Testis (tissue), 2 donors: ENCODE measurements at regions not wholly inside any gene's neighbourhood (a gene's known extent, or its start where the extent isn't known, plus 50 kb on each side); places are given as distances from the start of the nearest gene placed in this dataset.

ENCODE experiments used
- POLR2A ChIP-seq: fragments of 450-650 bp; IDR thresholded peaks from one replicate; pipeline ENCODE4 v1.6.1; 2017; ENCODE audit warnings: antibody characterized with exemption, mild to moderate bottlenecking, moderate library complexity
- TF ChIP-seq, protein P1 (sequence below), 3 experiments: fragments of 450-650 bp in 2 of 3; fragments of 200-600 bp in 1 of 3; sonication (generic) in 1 of 3; IDR thresholded peaks; one replicate each; pipeline ENCODE4 v1.5.1; 2016 to 2019; ENCODE audit warnings: antibody characterized with exemption in 3 of 3, mild to moderate bottlenecking in 2 of 3, moderate library complexity in 1 of 3

DNA sequence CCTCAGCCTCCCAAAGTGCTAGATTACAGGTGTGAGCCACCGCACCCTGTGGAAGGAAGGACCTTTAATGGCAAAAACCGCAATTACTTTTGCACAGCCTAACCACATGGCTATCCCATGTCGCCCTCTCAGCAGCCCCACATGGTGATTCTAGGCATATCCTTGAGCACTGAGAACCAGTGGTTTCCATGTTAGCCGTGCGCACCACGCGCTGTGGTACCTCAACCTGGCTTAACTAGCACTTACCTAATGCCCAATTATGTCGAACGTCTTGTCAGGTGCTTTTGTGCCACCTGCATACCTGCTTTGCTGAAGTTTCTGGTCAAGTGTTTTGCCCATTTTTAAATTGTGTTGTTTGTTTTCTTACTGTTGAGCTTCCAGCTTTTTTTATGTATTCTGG is 697.9 kb downstream of the BRD1 start:
- TF ChIP-seq, protein P1, sequence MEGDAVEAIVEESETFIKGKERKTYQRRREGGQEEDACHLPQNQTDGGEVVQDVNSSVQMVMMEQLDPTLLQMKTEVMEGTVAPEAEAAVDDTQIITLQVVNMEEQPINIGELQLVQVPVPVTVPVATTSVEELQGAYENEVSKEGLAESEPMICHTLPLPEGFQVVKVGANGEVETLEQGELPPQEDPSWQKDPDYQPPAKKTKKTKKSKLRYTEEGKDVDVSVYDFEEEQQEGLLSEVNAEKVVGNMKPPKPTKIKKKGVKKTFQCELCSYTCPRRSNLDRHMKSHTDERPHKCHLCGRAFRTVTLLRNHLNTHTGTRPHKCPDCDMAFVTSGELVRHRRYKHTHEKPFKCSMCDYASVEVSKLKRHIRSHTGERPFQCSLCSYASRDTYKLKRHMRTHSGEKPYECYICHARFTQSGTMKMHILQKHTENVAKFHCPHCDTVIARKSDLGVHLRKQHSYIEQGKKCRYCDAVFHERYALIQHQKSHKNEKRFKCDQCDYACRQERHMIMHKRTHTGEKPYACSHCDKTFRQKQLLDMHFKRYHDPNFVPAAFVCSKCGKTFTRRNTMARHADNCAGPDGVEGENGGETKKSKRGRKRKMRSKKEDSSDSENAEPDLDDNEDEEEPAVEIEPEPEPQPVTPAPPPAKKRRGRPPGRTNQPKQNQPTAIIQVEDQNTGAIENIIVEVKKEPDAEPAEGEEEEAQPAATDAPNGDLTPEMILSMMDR (IDR thresholded peaks at IDR 0.05): no peak
- TF ChIP-seq POLR2A: no peak
